ENCODE measurements at regions not wholly inside any gene's neighbourhood (a gene's known extent, or its start where the extent isn't known, plus 50 kb on each side); places are given as distances from the start of the nearest gene placed in this dataset.
"Not testable (repeated sequence)": the region's sequence is repeated elsewhere in the genome, so short reads cannot be mapped to it uniquely, and the experiment has no call there.

DNA sequence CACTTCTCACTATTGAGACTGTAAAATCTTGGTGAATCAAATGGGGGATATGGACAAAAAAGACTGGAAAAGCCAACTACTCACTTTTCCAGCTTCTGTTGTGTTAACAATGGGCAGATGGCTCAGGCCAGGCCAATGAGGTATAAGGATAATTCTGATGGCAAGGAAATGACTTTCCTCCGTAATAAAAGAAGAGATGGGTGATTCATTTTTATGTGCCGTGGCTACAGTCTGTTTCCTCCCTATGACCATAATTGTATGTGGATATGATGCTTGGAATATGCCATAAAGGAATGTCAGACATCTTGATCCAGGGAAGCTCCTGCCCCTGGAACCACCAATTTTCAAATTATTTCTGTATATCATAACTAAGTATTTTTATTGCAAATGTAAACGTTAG is 406.8 kb downstream of the CCDC85A start:
- H3K4me3 ChIP-seq (ENCODE audit: low read length in 2 of 2), result no peak overlapping the region
- H3K27ac ChIP-seq (ENCODE audit: low read length), result no peak overlapping the region
- H3K9me3 ChIP-seq (ENCODE audit: control insufficient read depth in 2 of 2, low read length in 2 of 2), result no peaks in the 10 kb centered on the region
- no peaks in the 10 kb centered on the region for H3K36me3 ChIP-seq (ENCODE audit: control insufficient read depth in 2 of 2, insufficient read depth in 2 of 2, low read length in 2 of 2)
- no peaks in the 10 kb centered on the region for H3K27me3 ChIP-seq (ENCODE audit: control insufficient read depth in 1 of 2, insufficient read depth in 2 of 2, low read length in 2 of 2)
- H3K4me1 ChIP-seq (ENCODE audit: control insufficient read depth, insufficient read depth, low read length), result no peaks in the 10 kb centered on the region
- H3K9ac ChIP-seq (ENCODE audit: low read length in 2 of 2), result no peak overlapping the region

DNA sequence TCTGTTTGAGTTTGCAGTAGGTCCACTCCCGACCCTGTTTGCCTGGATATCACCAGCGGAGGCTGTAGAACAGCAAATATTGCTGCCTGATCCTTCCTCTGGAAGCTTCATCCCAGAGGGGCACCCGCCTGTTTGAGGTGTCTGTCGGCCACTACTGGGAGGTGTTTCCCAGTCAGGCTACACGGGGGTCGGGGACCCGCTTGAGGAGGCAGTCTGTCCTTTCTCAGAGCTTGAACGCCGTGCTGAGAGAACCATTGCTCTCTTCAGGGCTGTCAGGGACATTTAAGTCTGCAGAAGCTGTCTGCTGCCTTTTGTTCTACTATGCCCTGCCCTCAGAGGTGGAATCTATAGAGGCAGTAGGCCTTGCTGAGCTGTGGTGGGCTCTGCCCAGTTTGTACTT is 422.3 kb downstream of the CCDC85A start:
- H3K9ac ChIP-seq (ENCODE audit: low read length in 2 of 2); H3K4me3 ChIP-seq (ENCODE audit: low read length in 2 of 2); H3K4me1 ChIP-seq (ENCODE audit: control insufficient read depth, insufficient read depth, low read length); H3K27ac ChIP-seq (ENCODE audit: low read length); H3K36me3 ChIP-seq (ENCODE audit: control insufficient read depth in 2 of 2, insufficient read depth in 2 of 2, low read length in 2 of 2); H3K9me3 ChIP-seq (ENCODE audit: control insufficient read depth in 2 of 2, low read length in 2 of 2); H3K27me3 ChIP-seq (ENCODE audit: control insufficient read depth in 1 of 2, insufficient read depth in 2 of 2, low read length in 2 of 2): not testable (repeated sequence)

DNA sequence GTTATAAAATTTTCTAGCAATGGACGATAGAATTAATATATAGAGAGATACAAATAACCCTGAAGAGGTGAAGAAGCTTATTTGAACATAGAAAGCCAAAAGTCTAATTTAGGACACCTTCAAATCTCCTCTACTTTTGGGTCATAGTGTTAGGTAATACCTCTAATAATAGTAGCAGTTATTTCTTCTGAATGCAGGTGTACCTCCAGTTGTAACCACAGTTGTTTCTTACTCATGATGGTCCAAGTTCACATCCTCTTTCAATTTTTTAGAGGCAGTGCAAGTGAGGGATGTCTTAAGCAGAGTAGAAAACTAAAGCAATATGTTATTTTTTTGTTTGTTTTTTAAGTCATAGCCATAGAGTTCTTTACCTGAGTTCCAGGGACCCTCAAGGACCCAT is 429.5 kb downstream of the CCDC85A start:
- Histone ChIP-seq H3K4me1 (ENCODE audit: control insufficient read depth, insufficient read depth, low read length) (no peaks in the 10 kb centered on the region), H3K36me3 (ENCODE audit: control insufficient read depth in 2 of 2, insufficient read depth in 2 of 2, low read length in 2 of 2) (no peaks in the 10 kb centered on the region), H3K9me3 (ENCODE audit: control insufficient read depth in 2 of 2, low read length in 2 of 2) (no peaks in the 10 kb centered on the region), H3K27ac (ENCODE audit: low read length) (no peak overlapping the region), H3K9ac (ENCODE audit: low read length in 2 of 2) (no peak overlapping the region), H3K27me3 (ENCODE audit: control insufficient read depth in 1 of 2, insufficient read depth in 2 of 2, low read length in 2 of 2) (no peaks in the 10 kb centered on the region), H3K4me3 (ENCODE audit: low read length in 2 of 2) (no peak overlapping the region)

DNA sequence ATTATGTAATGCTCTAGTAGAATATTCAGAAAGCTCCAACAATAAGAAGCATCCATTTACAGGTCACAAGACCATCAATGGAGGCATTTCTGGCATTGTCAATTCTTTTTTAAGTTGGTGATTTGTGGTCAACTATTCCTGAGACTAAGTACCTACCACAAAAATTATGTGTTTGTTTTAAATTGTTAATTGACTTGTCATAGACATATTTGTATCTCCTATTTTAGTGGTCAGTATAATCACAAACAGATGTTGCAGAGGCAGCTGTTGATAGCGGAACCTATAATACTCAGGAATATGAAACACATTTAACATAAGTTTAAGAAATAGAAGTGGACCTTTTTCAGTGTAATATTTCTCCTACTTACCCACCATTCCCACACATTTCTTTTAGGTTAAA is 430.1 kb downstream of the CCDC85A start:
- Histone ChIP-seq H3K4me1 (ENCODE audit: control insufficient read depth, insufficient read depth, low read length) (no peaks in the 10 kb centered on the region), H3K27ac (ENCODE audit: low read length) (no peak overlapping the region), H3K27me3 (ENCODE audit: control insufficient read depth in 1 of 2, insufficient read depth in 2 of 2, low read length in 2 of 2) (no peaks in the 10 kb centered on the region), H3K9ac (ENCODE audit: low read length in 2 of 2) (no peak overlapping the region), H3K9me3 (ENCODE audit: control insufficient read depth in 2 of 2, low read length in 2 of 2) (no peaks in the 10 kb centered on the region), H3K36me3 (ENCODE audit: control insufficient read depth in 2 of 2, insufficient read depth in 2 of 2, low read length in 2 of 2) (no peaks in the 10 kb centered on the region), H3K4me3 (ENCODE audit: low read length in 2 of 2) (no peak overlapping the region)

DNA sequence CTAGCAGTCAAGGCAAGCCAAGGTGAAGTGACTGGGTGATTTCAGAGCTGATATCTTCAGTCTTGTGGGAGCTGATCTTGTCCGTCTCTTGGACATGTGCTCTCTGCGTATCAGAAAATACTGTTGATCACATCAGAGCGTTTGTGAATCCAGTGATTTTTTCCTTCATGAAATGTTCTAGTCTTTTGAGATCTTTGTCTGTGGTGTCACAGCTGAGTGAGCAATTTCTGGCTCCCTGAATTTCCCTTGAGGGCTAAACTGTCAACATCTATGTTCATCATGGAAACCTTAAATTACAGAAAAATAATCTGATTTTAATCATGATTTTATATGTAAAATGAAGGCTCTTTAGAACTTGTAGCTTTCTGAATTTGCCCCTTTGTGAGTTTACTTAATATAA is 432.0 kb downstream of the CCDC85A start:
- Histone ChIP-seq H3K27ac (ENCODE audit: low read length) (no peak overlapping the region), H3K36me3 (ENCODE audit: control insufficient read depth in 2 of 2, insufficient read depth in 2 of 2, low read length in 2 of 2) (no peaks in the 10 kb centered on the region), H3K4me1 (ENCODE audit: control insufficient read depth, insufficient read depth, low read length) (no peaks in the 10 kb centered on the region), H3K9me3 (ENCODE audit: control insufficient read depth in 2 of 2, low read length in 2 of 2) (no peaks in the 10 kb centered on the region), H3K27me3 (ENCODE audit: control insufficient read depth in 1 of 2, insufficient read depth in 2 of 2, low read length in 2 of 2) (no peaks in the 10 kb centered on the region), H3K4me3 (ENCODE audit: low read length in 2 of 2) (no peak overlapping the region), H3K9ac (ENCODE audit: low read length in 2 of 2) (no peak overlapping the region)

DNA sequence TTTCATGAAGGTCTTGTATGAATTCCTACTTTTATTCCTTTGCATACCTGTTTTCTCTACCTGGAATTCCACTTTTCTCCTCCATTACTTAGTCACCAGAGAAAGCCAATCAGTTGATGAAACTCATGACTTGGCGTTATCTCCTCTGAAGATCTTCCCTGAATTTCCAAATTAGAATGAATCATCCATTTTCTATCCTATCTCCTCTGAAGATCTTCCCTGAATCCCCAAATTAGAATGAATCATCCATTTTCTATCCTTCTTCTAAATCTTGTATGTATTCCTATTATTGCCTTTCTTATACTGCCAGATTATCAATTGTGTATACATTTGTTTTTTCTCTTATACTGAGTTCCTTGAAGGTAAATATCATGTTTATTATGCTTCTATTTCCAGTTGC is 440.4 kb downstream of the CCDC85A start:
- Histone ChIP-seq H3K36me3 (ENCODE audit: control insufficient read depth in 2 of 2, insufficient read depth in 2 of 2, low read length in 2 of 2) (no peaks in the 10 kb centered on the region), H3K4me3 (ENCODE audit: low read length in 2 of 2) (no peak overlapping the region), H3K4me1 (ENCODE audit: control insufficient read depth, insufficient read depth, low read length) (no peaks in the 10 kb centered on the region), H3K27ac (ENCODE audit: low read length) (no peak overlapping the region), H3K9me3 (ENCODE audit: control insufficient read depth in 2 of 2, low read length in 2 of 2) (peaks cover 0 to 1% of the 10 kb centered on the region in 2 donors), H3K9ac (ENCODE audit: low read length in 2 of 2) (no peak overlapping the region), H3K27me3 (ENCODE audit: control insufficient read depth in 1 of 2, insufficient read depth in 2 of 2, low read length in 2 of 2) (no peaks in the 10 kb centered on the region)

DNA sequence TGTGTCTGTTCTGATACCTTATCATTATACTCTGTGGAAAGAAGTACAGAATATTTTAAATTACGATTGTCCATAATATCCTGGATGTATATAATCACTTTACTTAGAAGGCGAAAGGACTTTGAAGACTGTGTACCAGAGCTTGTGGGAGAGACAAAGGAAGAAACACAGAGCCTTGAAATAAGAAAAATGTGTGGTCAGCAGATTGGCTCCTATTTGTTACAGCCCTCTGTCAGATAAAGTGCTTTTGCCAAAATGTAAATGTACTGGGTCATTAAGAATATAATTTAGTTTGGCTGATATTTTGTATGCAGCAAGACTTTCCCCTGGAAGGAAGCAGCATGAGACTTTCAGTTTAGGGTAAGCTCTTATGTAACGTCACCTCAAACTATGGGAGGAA is 443.1 kb downstream of the CCDC85A start:
- H3K27me3 ChIP-seq (ENCODE audit: control insufficient read depth in 1 of 2, insufficient read depth in 2 of 2, low read length in 2 of 2), result no peaks in the 10 kb centered on the region
- no peaks in the 10 kb centered on the region for H3K4me1 ChIP-seq (ENCODE audit: control insufficient read depth, insufficient read depth, low read length)
- H3K9me3 ChIP-seq (ENCODE audit: control insufficient read depth in 2 of 2, low read length in 2 of 2), result no peaks in the 10 kb centered on the region
- no peak overlapping the region for H3K9ac ChIP-seq (ENCODE audit: low read length in 2 of 2)
- H3K4me3 ChIP-seq (ENCODE audit: low read length in 2 of 2), result no peak overlapping the region
- H3K27ac ChIP-seq (ENCODE audit: low read length), result no peak overlapping the region
- no peaks in the 10 kb centered on the region for H3K36me3 ChIP-seq (ENCODE audit: control insufficient read depth in 2 of 2, insufficient read depth in 2 of 2, low read length in 2 of 2)

DNA sequence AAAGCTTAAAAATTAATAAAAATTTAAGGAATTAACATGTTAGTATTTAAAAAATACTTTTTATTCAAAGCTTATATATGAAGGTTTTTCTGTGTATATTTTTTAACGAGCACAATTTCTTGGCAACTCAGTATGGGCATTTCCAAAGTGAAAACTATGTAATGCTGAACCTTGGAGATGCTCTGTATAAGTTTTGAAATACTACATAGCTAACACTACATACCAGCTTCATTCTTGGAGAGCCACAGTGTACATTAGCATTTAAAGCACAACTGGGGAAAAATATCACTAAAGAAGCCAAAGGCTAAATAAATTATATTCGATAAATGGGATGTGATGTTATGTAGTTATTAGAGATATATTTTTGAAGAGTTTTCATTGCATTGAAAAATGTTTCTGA is 446.5 kb downstream of the CCDC85A start:
- no peaks in the 10 kb centered on the region for H3K27me3 ChIP-seq (ENCODE audit: control insufficient read depth in 1 of 2, insufficient read depth in 2 of 2, low read length in 2 of 2)
- H3K4me3 ChIP-seq (ENCODE audit: low read length in 2 of 2), result no peak overlapping the region
- no peak overlapping the region for H3K27ac ChIP-seq (ENCODE audit: low read length)
- H3K4me1 ChIP-seq (ENCODE audit: control insufficient read depth, insufficient read depth, low read length), result no peaks in the 10 kb centered on the region
- no peaks in the 10 kb centered on the region for H3K36me3 ChIP-seq (ENCODE audit: control insufficient read depth in 2 of 2, insufficient read depth in 2 of 2, low read length in 2 of 2)
- H3K9ac ChIP-seq (ENCODE audit: low read length in 2 of 2), result no peak overlapping the region
- no peaks in the 10 kb centered on the region for H3K9me3 ChIP-seq (ENCODE audit: control insufficient read depth in 2 of 2, low read length in 2 of 2)

DNA sequence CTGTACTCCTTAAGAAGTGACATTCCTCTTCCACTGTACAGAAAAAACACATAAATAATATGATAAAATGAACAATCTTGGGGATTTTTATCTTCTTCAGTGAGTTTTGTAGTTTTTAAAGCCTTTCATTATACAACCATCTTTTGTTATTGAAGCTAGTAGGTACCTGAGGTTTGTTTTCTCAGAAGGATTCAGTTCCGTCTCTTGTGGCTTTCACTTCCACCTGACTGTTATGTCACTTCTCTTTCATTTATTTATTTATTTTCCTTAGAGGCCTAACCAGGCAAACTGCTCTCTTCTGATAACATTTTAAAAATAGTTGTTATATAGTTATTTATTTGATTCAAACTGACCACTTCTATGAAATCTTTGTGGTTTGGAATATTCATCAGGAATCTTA is 464.2 kb downstream of the CCDC85A start:
- Histone ChIP-seq H3K9ac (ENCODE audit: low read length in 2 of 2) (no peak overlapping the region), H3K36me3 (ENCODE audit: control insufficient read depth in 2 of 2, insufficient read depth in 2 of 2, low read length in 2 of 2) (no peaks in the 10 kb centered on the region), H3K4me3 (ENCODE audit: low read length in 2 of 2) (no peak overlapping the region), H3K4me1 (ENCODE audit: control insufficient read depth, insufficient read depth, low read length) (no peaks in the 10 kb centered on the region), H3K9me3 (ENCODE audit: control insufficient read depth in 2 of 2, low read length in 2 of 2) (no peaks in the 10 kb centered on the region), H3K27me3 (ENCODE audit: control insufficient read depth in 1 of 2, insufficient read depth in 2 of 2, low read length in 2 of 2) (no peaks in the 10 kb centered on the region), H3K27ac (ENCODE audit: low read length) (no peak overlapping the region)

DNA sequence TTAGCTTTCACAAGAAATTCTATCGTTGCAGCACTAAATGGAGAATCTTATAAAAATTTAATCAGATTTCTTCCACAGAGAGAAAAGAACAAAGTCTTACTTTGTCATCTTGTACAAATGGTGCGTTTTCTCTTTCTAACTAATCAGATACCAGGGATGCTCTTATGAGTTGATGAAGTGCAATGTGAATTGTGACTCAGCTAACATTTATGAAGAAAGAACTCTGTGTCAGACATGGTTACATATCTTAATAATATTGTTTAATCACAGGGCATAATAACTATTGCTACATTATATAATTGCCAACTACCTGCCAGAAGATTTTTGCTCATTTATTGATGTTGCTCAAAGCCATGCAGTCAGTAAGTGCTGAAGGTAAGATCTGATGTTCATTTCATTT is 465.0 kb downstream of the CCDC85A start:
- Histone ChIP-seq H3K9ac (ENCODE audit: low read length in 2 of 2) (no peak overlapping the region), H3K9me3 (ENCODE audit: control insufficient read depth in 2 of 2, low read length in 2 of 2) (no peaks in the 10 kb centered on the region), H3K27ac (ENCODE audit: low read length) (no peak overlapping the region), H3K36me3 (ENCODE audit: control insufficient read depth in 2 of 2, insufficient read depth in 2 of 2, low read length in 2 of 2) (no peaks in the 10 kb centered on the region), H3K27me3 (ENCODE audit: control insufficient read depth in 1 of 2, insufficient read depth in 2 of 2, low read length in 2 of 2) (no peaks in the 10 kb centered on the region), H3K4me3 (ENCODE audit: low read length in 2 of 2) (no peak overlapping the region), H3K4me1 (ENCODE audit: control insufficient read depth, insufficient read depth, low read length) (no peaks in the 10 kb centered on the region)

DNA sequence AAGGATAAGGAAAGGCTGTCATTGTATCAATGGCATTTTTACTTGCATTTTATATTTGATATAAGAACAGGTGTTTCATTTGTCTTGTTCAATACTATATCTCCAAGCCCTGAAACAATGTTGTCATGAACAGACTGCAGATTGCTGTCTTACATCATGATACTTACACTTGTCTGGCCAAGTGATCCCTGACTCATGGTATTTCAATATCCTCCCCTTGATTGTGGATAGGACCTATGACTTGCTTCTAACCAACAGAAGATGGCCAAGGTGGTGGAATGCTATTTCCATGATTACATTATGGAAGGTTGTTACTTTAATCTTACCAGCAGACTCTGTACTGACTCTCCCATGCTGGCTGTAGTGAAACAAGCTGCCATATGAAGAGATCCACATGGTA is 471.1 kb downstream of the CCDC85A start:
- Histone ChIP-seq H3K9me3 (ENCODE audit: control insufficient read depth in 2 of 2, low read length in 2 of 2) (no peaks in the 10 kb centered on the region), H3K27ac (ENCODE audit: low read length) (no peak overlapping the region), H3K4me3 (ENCODE audit: low read length in 2 of 2) (no peak overlapping the region), H3K27me3 (ENCODE audit: control insufficient read depth in 1 of 2, insufficient read depth in 2 of 2, low read length in 2 of 2) (no peaks in the 10 kb centered on the region), H3K4me1 (ENCODE audit: control insufficient read depth, insufficient read depth, low read length) (no peaks in the 10 kb centered on the region), H3K36me3 (ENCODE audit: control insufficient read depth in 2 of 2, insufficient read depth in 2 of 2, low read length in 2 of 2) (no peaks in the 10 kb centered on the region), H3K9ac (ENCODE audit: low read length in 2 of 2) (no peak overlapping the region)

DNA sequence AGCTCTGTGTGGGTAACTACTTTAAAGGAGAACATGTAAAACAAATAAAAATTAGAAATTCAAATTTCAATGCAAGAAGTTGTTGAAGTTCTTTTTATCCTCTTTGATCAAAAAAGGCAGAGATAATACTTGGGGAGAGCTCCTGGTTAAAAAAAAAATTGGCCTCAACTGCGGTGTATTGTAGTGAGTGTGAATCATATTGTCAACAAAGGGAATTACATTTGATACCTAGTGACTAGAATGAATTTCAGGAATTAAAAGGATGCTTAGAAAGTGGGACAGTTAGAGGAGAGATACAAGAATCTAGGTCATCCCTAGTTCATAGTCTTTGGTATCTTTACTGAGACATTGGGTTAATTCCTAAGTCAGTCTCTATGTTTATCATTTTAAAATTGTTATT is 473.0 kb downstream of the CCDC85A start:
- H3K27me3 ChIP-seq (ENCODE audit: control insufficient read depth in 1 of 2, insufficient read depth in 2 of 2, low read length in 2 of 2), result no peaks in the 10 kb centered on the region
- H3K27ac ChIP-seq (ENCODE audit: low read length), result no peak overlapping the region
- H3K9ac ChIP-seq (ENCODE audit: low read length in 2 of 2), result no peak overlapping the region
- no peaks in the 10 kb centered on the region for H3K4me1 ChIP-seq (ENCODE audit: control insufficient read depth, insufficient read depth, low read length)
- no peaks in the 10 kb centered on the region for H3K9me3 ChIP-seq (ENCODE audit: control insufficient read depth in 2 of 2, low read length in 2 of 2)
- H3K36me3 ChIP-seq (ENCODE audit: control insufficient read depth in 2 of 2, insufficient read depth in 2 of 2, low read length in 2 of 2), result no peaks in the 10 kb centered on the region
- no peak overlapping the region for H3K4me3 ChIP-seq (ENCODE audit: low read length in 2 of 2)

Data from stomach smooth muscle (tissue), 2 donors.